ENCODE measurements at regions not wholly inside any gene's neighbourhood (a gene's known extent, or its start where the extent isn't known, plus 50 kb on each side); places are given as distances from the start of the nearest gene placed in this dataset.

- no peak for DNase-seq
- Histone ChIP-seq H3K27ac (ENCODE audit: low read length) (no peak overlapping the region), H3K4me1 (ENCODE audit: control insufficient read depth, insufficient read depth, low read length) (no peaks in the 10 kb centered on the region), H3K4me3 (ENCODE audit: low read length) (no peak overlapping the region), H3K27me3 (ENCODE audit: control insufficient read depth, insufficient read depth, low read length) (no peaks in the 10 kb centered on the region), H3K9me3 (replicated peaks; ENCODE audit: control insufficient read depth, low read depth, low read length) (no peaks in the 10 kb centered on the region), H3K36me3 (ENCODE audit: control insufficient read depth, insufficient read depth, low read length) (no peaks in the 10 kb centered on the region)
- no CpG with 5 or more reads among the region's 1 CpG for WGBS (ENCODE audit: insufficient coverage)
Observed at GRCh38 chr1:70688580-70688979, 277.5 kb downstream of the CTH start.

- WGBS (ENCODE audit: insufficient coverage): 11% methylated on average over 18 of the region's 33 CpGs
- H3K27me3 ChIP-seq (ENCODE audit: control insufficient read depth, insufficient read depth, low read length): no peaks in the 10 kb centered on the region
- H3K4me1 ChIP-seq (ENCODE audit: control insufficient read depth, insufficient read depth, low read length): no peaks in the 10 kb centered on the region
- peak overlapping the region; percentile 24 for H3K4me3 ChIP-seq (ENCODE audit: low read length)
- H3K9me3 ChIP-seq (replicated peaks; ENCODE audit: control insufficient read depth, low read depth, low read length): no peaks in the 10 kb centered on the region
- H3K27ac ChIP-seq (ENCODE audit: low read length): no peak overlapping the region
- H3K36me3 ChIP-seq (ENCODE audit: control insufficient read depth, insufficient read depth, low read length): no peaks in the 10 kb centered on the region
- peak; percentile 33 for DNase-seq
Observed at GRCh38 chr1:70706381-70707037, 295.4 kb downstream of the CTH start.

GRCh38 chr1:70707214-70707613 lies 296.1 kb downstream of the CTH start:
- Histone ChIP-seq H3K4me3 (ENCODE audit: low read length) (no peak overlapping the region), H3K27ac (ENCODE audit: low read length) (no peak overlapping the region)
- DNase-seq: peak; percentile 23

GRCh38 chr1:70714149-70714548 lies 303.1 kb downstream of the CTH start:
- H3K36me3 ChIP-seq (ENCODE audit: control insufficient read depth, insufficient read depth, low read length): no peaks in the 10 kb centered on the region
- WGBS (ENCODE audit: insufficient coverage): no CpG with 5 or more reads among the region's 2 CpGs
- H3K27ac ChIP-seq (ENCODE audit: low read length): no peak overlapping the region
- H3K4me1 ChIP-seq (ENCODE audit: control insufficient read depth, insufficient read depth, low read length): no peaks in the 10 kb centered on the region
- H3K27me3 ChIP-seq (ENCODE audit: control insufficient read depth, insufficient read depth, low read length): no peaks in the 10 kb centered on the region
- no peak for DNase-seq
- H3K4me3 ChIP-seq (ENCODE audit: low read length): no peak overlapping the region
- no peaks in the 10 kb centered on the region for H3K9me3 ChIP-seq (replicated peaks; ENCODE audit: control insufficient read depth, low read depth, low read length)

More at GRCh38 chr1:70707214-70707613, 296.1 kb downstream of the CTH start:
- H3K27me3 ChIP-seq (ENCODE audit: control insufficient read depth, insufficient read depth, low read length): no peaks in the 10 kb centered on the region
- no peaks in the 10 kb centered on the region for H3K36me3 ChIP-seq (ENCODE audit: control insufficient read depth, insufficient read depth, low read length)
- H3K4me1 ChIP-seq (ENCODE audit: control insufficient read depth, insufficient read depth, low read length): no peaks in the 10 kb centered on the region
- H3K9me3 ChIP-seq (replicated peaks; ENCODE audit: control insufficient read depth, low read depth, low read length): no peaks in the 10 kb centered on the region

GRCh38 chr1:70717211-70717610 lies 306.1 kb downstream of the CTH start:
- Histone ChIP-seq H3K4me1 (ENCODE audit: control insufficient read depth, insufficient read depth, low read length) (no peaks in the 10 kb centered on the region), H3K4me3 (ENCODE audit: low read length) (no peak overlapping the region), H3K9me3 (replicated peaks; ENCODE audit: control insufficient read depth, low read depth, low read length) (no peaks in the 10 kb centered on the region), H3K27me3 (ENCODE audit: control insufficient read depth, insufficient read depth, low read length) (no peaks in the 10 kb centered on the region), H3K27ac (ENCODE audit: low read length) (no peak overlapping the region), H3K36me3 (ENCODE audit: control insufficient read depth, insufficient read depth, low read length) (no peaks in the 10 kb centered on the region)
- DNase-seq: no peak
- no CpG with 5 or more reads among the region's 2 CpGs for WGBS (ENCODE audit: insufficient coverage)

- Histone ChIP-seq H3K27ac (ENCODE audit: low read length) (no peak overlapping the region), H3K27me3 (ENCODE audit: control insufficient read depth, insufficient read depth, low read length) (no peaks in the 10 kb centered on the region), H3K9me3 (replicated peaks; ENCODE audit: control insufficient read depth, low read depth, low read length) (no peaks in the 10 kb centered on the region), H3K4me3 (ENCODE audit: low read length) (no peak overlapping the region), H3K36me3 (ENCODE audit: control insufficient read depth, insufficient read depth, low read length) (no peaks in the 10 kb centered on the region), H3K4me1 (ENCODE audit: control insufficient read depth, insufficient read depth, low read length) (no peaks in the 10 kb centered on the region)
- WGBS (ENCODE audit: insufficient coverage): no CpG with 5 or more reads among the region's 1 CpG
- no peak for DNase-seq
Observed at GRCh38 chr1:70717656-70718055, 306.6 kb downstream of the CTH start.

GRCh38 chr1:70718086-70718630 lies 307.1 kb downstream of the CTH start:
- Histone ChIP-seq H3K4me1 (ENCODE audit: control insufficient read depth, insufficient read depth, low read length) (no peaks in the 10 kb centered on the region), H3K9me3 (replicated peaks; ENCODE audit: control insufficient read depth, low read depth, low read length) (no peaks in the 10 kb centered on the region), H3K4me3 (ENCODE audit: low read length) (no peak overlapping the region), H3K27me3 (ENCODE audit: control insufficient read depth, insufficient read depth, low read length) (no peaks in the 10 kb centered on the region), H3K27ac (ENCODE audit: low read length) (no peak overlapping the region), H3K36me3 (ENCODE audit: control insufficient read depth, insufficient read depth, low read length) (no peaks in the 10 kb centered on the region)
- DNase-seq: no peak
- WGBS (ENCODE audit: insufficient coverage): no CpG with 5 or more reads among the region's 2 CpGs

GRCh38 chr1:70719154-70719553 lies 308.1 kb downstream of the CTH start:
- WGBS (ENCODE audit: insufficient coverage): no CpG with 5 or more reads among the region's 2 CpGs
- DNase-seq: peak; percentile 26
- Histone ChIP-seq H3K9me3 (replicated peaks; ENCODE audit: control insufficient read depth, low read depth, low read length) (no peaks in the 10 kb centered on the region), H3K27me3 (ENCODE audit: control insufficient read depth, insufficient read depth, low read length) (no peaks in the 10 kb centered on the region), H3K36me3 (ENCODE audit: control insufficient read depth, insufficient read depth, low read length) (no peaks in the 10 kb centered on the region), H3K4me1 (ENCODE audit: control insufficient read depth, insufficient read depth, low read length) (no peaks in the 10 kb centered on the region), H3K27ac (ENCODE audit: low read length) (no peak overlapping the region), H3K4me3 (ENCODE audit: low read length) (no peak overlapping the region)

GRCh38 chr1:70720109-70720508 lies 309.0 kb downstream of the CTH start:
- DNase-seq: no peak
- Histone ChIP-seq H3K4me3 (ENCODE audit: low read length) (no peak overlapping the region), H3K9me3 (replicated peaks; ENCODE audit: control insufficient read depth, low read depth, low read length) (no peaks in the 10 kb centered on the region), H3K36me3 (ENCODE audit: control insufficient read depth, insufficient read depth, low read length) (no peaks in the 10 kb centered on the region), H3K27ac (ENCODE audit: low read length) (no peak overlapping the region), H3K4me1 (ENCODE audit: control insufficient read depth, insufficient read depth, low read length) (no peaks in the 10 kb centered on the region), H3K27me3 (ENCODE audit: control insufficient read depth, insufficient read depth, low read length) (no peaks in the 10 kb centered on the region)
- no CpG with 5 or more reads among the region's 1 CpG for WGBS (ENCODE audit: insufficient coverage)

GRCh38 chr1:70720521-70720920 lies 309.5 kb downstream of the CTH start:
- Histone ChIP-seq H3K27ac (ENCODE audit: low read length) (no peak overlapping the region), H3K36me3 (ENCODE audit: control insufficient read depth, insufficient read depth, low read length) (no peaks in the 10 kb centered on the region), H3K27me3 (ENCODE audit: control insufficient read depth, insufficient read depth, low read length) (no peaks in the 10 kb centered on the region), H3K4me3 (ENCODE audit: low read length) (no peak overlapping the region), H3K9me3 (replicated peaks; ENCODE audit: control insufficient read depth, low read depth, low read length) (no peaks in the 10 kb centered on the region), H3K4me1 (ENCODE audit: control insufficient read depth, insufficient read depth, low read length) (no peaks in the 10 kb centered on the region)
- WGBS (ENCODE audit: insufficient coverage): no CpG with 5 or more reads among the region's 1 CpG
- no peak for DNase-seq
